WERI-Rb-1 (cell line): ENCODE measurements at regions not wholly inside any gene's neighbourhood (a gene's known extent, or its start where the extent isn't known, plus 50 kb on each side); places are given as distances from the start of the nearest gene placed in this dataset.

ENCODE experiments used
- DNase-seq: peaks from one replicate; pipeline ENCODE4 v3.0.0-alpha.2; 2020
- H3K27ac ChIP-seq: fragments of 250-450 bp; sonication (Bioruptor Pico); 2 replicates; pipeline ENCODE4 v1.5.1; 2020; ENCODE audit warnings: mild to moderate bottlenecking, moderate library complexity
- H3K27me3 ChIP-seq: fragments of 250-450 bp; sonication (Bioruptor Pico); 2 replicates; pipeline ENCODE4 v1.5.1; 2021; ENCODE audit warnings: mild to moderate bottlenecking, low read depth, moderate library complexity; ENCODE audit not compliant: insufficient read depth, severe bottlenecking
- H3K36me3 ChIP-seq: fragments of 250-450 bp; sonication (Bioruptor Pico); 2 replicates; pipeline ENCODE4 v1.5.1; 2020; ENCODE audit warnings: mild to moderate bottlenecking, moderate library complexity
- H3K4me3 ChIP-seq: 2 replicates; pipeline ENCODE4 v1.5.1; 2011; ENCODE audit warnings: low read depth, mild to moderate bottlenecking, control low read depth, low read length
- H3K9me3 ChIP-seq: fragments of 250-450 bp; sonication (Bioruptor Pico); 2 replicates; pipeline ENCODE4 v1.5.1; 2021; ENCODE audit warnings: mild to moderate bottlenecking, moderate library complexity; ENCODE audit not compliant: severe bottlenecking
- TF ChIP-seq, protein P1 (sequence below): IDR thresholded peaks from 2 replicates; pipeline ENCODE4 v1.5.1; 2011; ENCODE audit warnings: low read depth, mild to moderate bottlenecking, control low read depth, inconsistent platforms, low read length

DNA sequence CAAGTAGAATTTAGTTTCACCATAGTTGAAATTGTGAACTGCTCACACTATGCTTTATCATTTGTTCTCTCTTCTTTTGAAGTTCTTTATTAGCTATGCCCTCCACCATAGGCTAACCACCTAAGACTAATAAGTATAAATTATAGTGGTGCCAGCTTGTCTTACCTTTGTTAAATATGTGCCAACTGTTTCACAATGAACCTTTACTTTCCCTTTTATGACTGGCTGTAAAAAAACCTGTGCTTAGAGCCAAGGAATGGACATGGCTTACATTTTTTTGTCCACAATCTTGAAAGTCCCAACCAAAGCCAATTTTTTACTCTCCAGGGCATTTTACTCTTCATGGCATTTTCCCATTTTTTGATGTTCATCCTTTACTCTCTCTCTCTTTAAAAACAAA, 123.5 kb upstream of the LEF1 start:
- Histone ChIP-seq H3K27me3 (peaks cover 8% of the 10 kb centered on the region), H3K4me3 (no peak overlapping the region), H3K27ac (no peak overlapping the region), H3K36me3 (no peaks in the 10 kb centered on the region), H3K9me3 (no peaks in the 10 kb centered on the region)
- DNase-seq = no peak
- TF ChIP-seq, protein P1, sequence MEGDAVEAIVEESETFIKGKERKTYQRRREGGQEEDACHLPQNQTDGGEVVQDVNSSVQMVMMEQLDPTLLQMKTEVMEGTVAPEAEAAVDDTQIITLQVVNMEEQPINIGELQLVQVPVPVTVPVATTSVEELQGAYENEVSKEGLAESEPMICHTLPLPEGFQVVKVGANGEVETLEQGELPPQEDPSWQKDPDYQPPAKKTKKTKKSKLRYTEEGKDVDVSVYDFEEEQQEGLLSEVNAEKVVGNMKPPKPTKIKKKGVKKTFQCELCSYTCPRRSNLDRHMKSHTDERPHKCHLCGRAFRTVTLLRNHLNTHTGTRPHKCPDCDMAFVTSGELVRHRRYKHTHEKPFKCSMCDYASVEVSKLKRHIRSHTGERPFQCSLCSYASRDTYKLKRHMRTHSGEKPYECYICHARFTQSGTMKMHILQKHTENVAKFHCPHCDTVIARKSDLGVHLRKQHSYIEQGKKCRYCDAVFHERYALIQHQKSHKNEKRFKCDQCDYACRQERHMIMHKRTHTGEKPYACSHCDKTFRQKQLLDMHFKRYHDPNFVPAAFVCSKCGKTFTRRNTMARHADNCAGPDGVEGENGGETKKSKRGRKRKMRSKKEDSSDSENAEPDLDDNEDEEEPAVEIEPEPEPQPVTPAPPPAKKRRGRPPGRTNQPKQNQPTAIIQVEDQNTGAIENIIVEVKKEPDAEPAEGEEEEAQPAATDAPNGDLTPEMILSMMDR = no peak

DNA sequence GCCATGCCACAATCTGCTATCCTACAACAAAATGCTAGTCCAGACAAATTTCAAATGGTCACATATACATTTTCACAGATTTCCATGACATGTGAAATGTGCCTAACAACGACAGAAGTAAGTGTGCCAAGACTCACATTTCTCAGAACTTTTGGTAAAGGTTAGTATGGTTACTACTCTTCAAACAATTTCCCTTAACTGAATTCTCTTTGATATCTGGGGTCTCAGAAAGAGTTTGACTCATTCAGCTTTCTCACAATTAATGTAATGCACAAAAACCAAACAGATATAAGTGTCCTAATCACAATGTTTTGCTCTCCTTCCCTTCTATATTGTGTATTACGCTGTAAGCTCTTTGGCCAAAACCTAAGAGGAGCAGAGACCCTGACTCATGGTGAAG, 122.4 kb upstream of the LEF1 start:
- no peak overlapping the region for H3K27ac ChIP-seq
- DNase-seq = no peak

DNA sequence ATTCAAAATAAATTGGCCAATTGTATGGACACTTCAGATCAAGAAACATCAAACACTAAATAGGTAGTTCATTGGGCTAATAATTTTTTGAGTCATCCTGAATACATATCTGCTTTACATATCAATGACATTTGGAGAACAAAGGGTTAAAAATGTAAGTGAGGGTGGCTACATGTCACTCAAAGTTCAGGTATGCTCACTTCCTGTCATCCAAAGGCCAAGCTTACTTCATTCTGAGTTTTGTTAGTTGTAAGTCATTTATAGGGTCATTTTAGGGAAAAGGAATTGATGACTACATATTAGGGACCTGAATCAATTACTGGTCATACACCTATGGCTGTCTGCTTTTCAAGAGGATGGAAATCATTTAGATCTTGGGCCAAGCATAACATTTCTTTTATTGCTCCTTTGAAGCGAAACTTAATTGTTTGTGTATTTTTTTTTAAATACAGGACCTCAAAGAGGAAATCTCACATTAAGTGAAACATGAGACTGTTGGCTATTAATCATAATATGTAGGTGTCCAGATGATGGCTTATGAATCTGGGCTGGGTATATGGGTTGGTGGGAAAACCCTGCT, 119.2 kb upstream of the LEF1 start:
- TF ChIP-seq, protein P1 = no peak
- no peak overlapping the region for H3K27ac ChIP-seq
- no peaks in the 10 kb centered on the region for H3K9me3 ChIP-seq
- DNase-seq = no peak
- H3K36me3 ChIP-seq = no peaks in the 10 kb centered on the region
- no peak overlapping the region for H3K4me3 ChIP-seq
- peaks cover 16% of the 10 kb centered on the region for H3K27me3 ChIP-seq

More for the DNA sequence above, 122.4 kb upstream of the LEF1 start:
- Histone ChIP-seq H3K9me3 (no peaks in the 10 kb centered on the region), H3K36me3 (no peaks in the 10 kb centered on the region), H3K27me3 (peaks cover 10% of the 10 kb centered on the region), H3K4me3 (no peak overlapping the region)
- TF ChIP-seq, protein P1 = no peak

DNA sequence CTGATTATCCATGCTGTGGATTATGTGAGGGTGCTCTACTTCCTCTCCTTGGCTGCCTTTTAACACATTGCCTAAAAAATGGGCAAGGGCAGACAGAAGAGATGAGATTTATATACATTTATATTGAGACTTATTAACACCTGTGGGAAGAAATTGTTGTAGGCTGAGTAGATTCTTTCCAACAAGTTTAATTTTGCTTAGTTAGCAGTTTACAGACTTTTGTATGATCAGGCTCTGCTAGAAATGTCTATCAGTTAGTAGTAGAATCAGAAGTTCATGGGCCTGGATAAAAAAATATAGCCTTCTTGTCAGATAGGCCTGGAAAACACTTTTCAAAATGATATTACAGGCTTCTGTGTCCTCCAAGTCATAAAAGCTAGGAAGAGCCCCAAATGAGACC, 111.3 kb upstream of the LEF1 start:
- H3K36me3 ChIP-seq = no peaks in the 10 kb centered on the region
- H3K4me3 ChIP-seq = no peak overlapping the region
- TF ChIP-seq, protein P1 = no peak
- peaks cover 3% of the 10 kb centered on the region for H3K27me3 ChIP-seq
- no peak overlapping the region for H3K27ac ChIP-seq
- H3K9me3 ChIP-seq = no peaks in the 10 kb centered on the region
- DNase-seq = no peak

DNA sequence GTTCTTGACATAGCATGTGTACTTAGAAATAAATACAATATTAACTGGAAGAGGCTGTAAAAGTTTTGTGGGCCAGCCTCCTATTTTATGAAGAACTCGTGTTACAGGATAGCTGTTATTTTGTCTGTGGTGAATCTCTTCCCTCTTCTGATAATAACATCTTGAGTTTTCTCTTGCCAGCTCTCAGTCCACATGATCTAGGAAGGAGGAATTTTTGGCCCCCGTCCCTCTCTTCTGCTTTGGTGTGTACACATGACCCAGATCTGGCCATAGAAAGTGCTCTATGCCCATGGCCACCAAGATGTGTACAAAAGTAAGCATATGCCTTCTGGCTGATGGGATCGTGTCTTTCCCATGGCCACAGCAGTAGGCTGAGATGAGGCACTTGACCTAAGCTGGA, 108.0 kb upstream of the LEF1 start:
- no peak overlapping the region for H3K4me3 ChIP-seq
- H3K36me3 ChIP-seq = no peaks in the 10 kb centered on the region
- TF ChIP-seq, protein P1 = no peak
- DNase-seq = no peak
- H3K27me3 ChIP-seq = peaks cover 5% of the 10 kb centered on the region
- H3K27ac ChIP-seq = no peak overlapping the region
- no peaks in the 10 kb centered on the region for H3K9me3 ChIP-seq

DNA sequence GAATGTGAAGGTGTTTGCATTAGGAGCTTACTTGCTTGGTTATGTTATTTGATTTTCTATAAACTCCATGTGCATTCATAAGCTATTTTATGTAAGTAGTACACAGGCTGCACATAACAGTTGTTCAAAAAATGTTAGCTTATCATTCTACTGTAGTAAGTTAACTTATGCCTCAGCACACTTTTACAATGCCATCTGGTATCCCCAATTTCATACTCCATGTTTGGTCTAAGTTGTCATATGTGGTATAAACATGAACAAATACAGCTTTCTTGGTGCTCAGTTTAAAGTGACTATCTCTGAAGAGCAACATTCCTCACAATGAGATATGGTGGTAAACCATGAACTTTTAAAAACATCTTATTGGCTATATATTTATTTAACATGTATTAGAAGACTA, 104.3 kb upstream of the LEF1 start:
- Histone ChIP-seq H3K27ac (no peak overlapping the region), H3K9me3 (no peaks in the 10 kb centered on the region), H3K27me3 (peaks cover 5% of the 10 kb centered on the region), H3K4me3 (no peak overlapping the region), H3K36me3 (no peaks in the 10 kb centered on the region)
- no peak for DNase-seq
- TF ChIP-seq, protein P1 = no peak
